Astrocyte (in vitro differentiated cells and primary cell): ENCODE measurements at regions not wholly inside any gene's neighbourhood (a gene's known extent, or its start where the extent isn't known, plus 50 kb on each side); places are given as distances from the start of the nearest gene placed in this dataset.

Experiments
- CTCF ChIP-seq: IDR thresholded peaks from 2 replicates; pipeline ENCODE4 v1.5.1; 2011; ENCODE audit warnings: low read depth, mild to moderate bottlenecking, inconsistent platforms, low read length, moderate library complexity; ENCODE audit not compliant: insufficient read depth
- EZH2 ChIP-seq: IDR thresholded peaks from 2 replicates; pipeline ENCODE4 v1.6.1; 2012; ENCODE audit warnings: mild to moderate bottlenecking, low read length, inconsistent platforms; ENCODE audit not compliant: insufficient read depth

DNA sequence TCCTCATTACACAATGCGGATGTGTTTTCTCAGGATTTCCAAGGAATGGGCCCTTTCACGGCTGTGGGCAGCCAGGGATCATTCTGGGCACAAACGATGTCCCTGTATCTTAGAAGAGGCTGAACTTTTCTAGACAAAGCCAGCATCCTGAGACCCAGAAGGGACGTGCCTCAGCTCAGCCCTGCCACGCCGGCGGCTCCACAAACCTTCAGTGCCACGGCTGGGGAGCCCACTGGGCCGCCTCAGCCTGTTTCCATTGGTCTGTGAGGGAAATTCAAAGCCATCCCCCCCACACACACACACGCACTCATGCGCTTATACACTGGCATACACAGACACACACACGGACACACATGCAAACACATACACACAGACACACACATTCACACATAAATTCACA, 344.9 kb upstream of the MKI67 start:
- TF ChIP-seq CTCF = no peak
- TF ChIP-seq EZH2 = no peak
